ENCODE measurements at regions not wholly inside any gene's neighbourhood (a gene's known extent, or its start where the extent isn't known, plus 50 kb on each side); places are given as distances from the start of the nearest gene placed in this dataset.
"Not testable (repeated sequence)": the region's sequence is repeated elsewhere in the genome, so short reads cannot be mapped to it uniquely, and the experiment has no call there.

- DNase-seq: no peak
Measured at GRCh38 chr3:75248974-75249373, 415.2 kb upstream of the FRG2C start.

GRCh38 chr3:75254685-75255084 is 409.4 kb upstream of the FRG2C start:
- DNase-seq: no peak

- peak; percentile 37 for DNase-seq
Measured at GRCh38 chr3:75258825-75259683, 405.1 kb upstream of the FRG2C start.

- DNase-seq: not testable (repeated sequence)
Measured at GRCh38 chr3:75260975-75261374, 403.2 kb upstream of the FRG2C start.

- no peak for DNase-seq
Measured at GRCh38 chr3:75262661-75263060, 401.5 kb upstream of the FRG2C start.

- DNase-seq: no peak
Measured at GRCh38 chr3:75265897-75266296, 398.2 kb upstream of the FRG2C start.

- DNase-seq: not testable (repeated sequence)
Measured at GRCh38 chr3:75268576-75268975, 395.6 kb upstream of the FRG2C start.

GRCh38 chr3:75272237-75272636 is 391.9 kb upstream of the FRG2C start:
- not testable (repeated sequence) for DNase-seq

- DNase-seq: no peak
Measured at GRCh38 chr3:75272691-75273090, 391.4 kb upstream of the FRG2C start.

GRCh38 chr3:75285531-75286148 is 378.5 kb upstream of the FRG2C start:
- DNase-seq: not testable (repeated sequence)

- DNase-seq: not testable (repeated sequence)
Measured at GRCh38 chr3:75288972-75289574, 375.1 kb upstream of the FRG2C start.

GRCh38 chr3:75294124-75294523 is 370.0 kb upstream of the FRG2C start:
- DNase-seq: peak; percentile 77

GRCh38 chr3:75295013-75295412 is 369.1 kb upstream of the FRG2C start:
- DNase-seq: no peak

- DNase-seq: no peak
Measured at GRCh38 chr3:75296858-75297257, 367.3 kb upstream of the FRG2C start.

GRCh38 chr3:75300606-75301005 is 363.5 kb upstream of the FRG2C start:
- no peak for DNase-seq

GRCh38 chr3:75301050-75301449 is 363.1 kb upstream of the FRG2C start:
- not testable (repeated sequence) for DNase-seq

GRCh38 chr3:75303741-75304140 is 360.4 kb upstream of the FRG2C start:
- no peak for DNase-seq

GRCh38 chr3:75305901-75306300 is 358.2 kb upstream of the FRG2C start:
- DNase-seq: no peak

- not testable (repeated sequence) for DNase-seq
Measured at GRCh38 chr3:75311306-75311705, 352.8 kb upstream of the FRG2C start.

GRCh38 chr3:75312469-75312868 is 351.7 kb upstream of the FRG2C start:
- not testable (repeated sequence) for DNase-seq

GRCh38 chr3:75319776-75320175 is 344.4 kb upstream of the FRG2C start:
- DNase-seq: not testable (repeated sequence)

- DNase-seq: no peak
Measured at GRCh38 chr3:75320369-75320768, 343.8 kb upstream of the FRG2C start.

GRCh38 chr3:75321060-75321459 is 343.1 kb upstream of the FRG2C start:
- DNase-seq: no peak

- not testable (repeated sequence) for DNase-seq
Measured at GRCh38 chr3:75323936-75324335, 340.2 kb upstream of the FRG2C start.

Measured in NCI-H82 (cell line).